SH-SY5Y (cell line): ENCODE measurements at regions not wholly inside any gene's neighbourhood (a gene's known extent, or its start where the extent isn't known, plus 50 kb on each side); places are given as distances from the start of the nearest gene placed in this dataset.

Experiments
- GATA2 ChIP-seq: IDR thresholded peaks from 2 replicates; pipeline ENCODE4 v1.6.1; 2011; ENCODE audit warnings: mild to moderate bottlenecking, low read depth, low read length
- GATA3 ChIP-seq: IDR thresholded peaks from 2 replicates; pipeline ENCODE4 v1.6.1; 2011; ENCODE audit warnings: low read depth, mild to moderate bottlenecking, low read length, moderate library complexity

GRCh38 chr4:119930546-119930945 is 136.1 kb downstream of the MAD2L1 start:
- TF ChIP-seq GATA2 = no peak
- no peak for TF ChIP-seq GATA3
